Ishikawa (cell line): ENCODE measurements at regions not wholly inside any gene's neighbourhood (a gene's known extent, or its start where the extent isn't known, plus 50 kb on each side); places are given as distances from the start of the nearest gene placed in this dataset.

Source experiments
- CEBPB ChIP-seq: IDR thresholded peaks from 2 replicates; pipeline ENCODE4 v1.6.1; 2012
- CREB1 ChIP-seq: IDR thresholded peaks from 2 replicates; pipeline ENCODE4 v1.6.1; 2012; ENCODE audit warnings: low read depth
- EGR1 ChIP-seq: IDR thresholded peaks from 2 replicates; pipeline ENCODE4 v1.6.1; 2012
- EP300 ChIP-seq: IDR thresholded peaks from 2 replicates; pipeline ENCODE4 v1.6.1; 2012; ENCODE audit warnings: borderline replicate concordance
- FOXM1 ChIP-seq: IDR thresholded peaks from 2 replicates; pipeline ENCODE4 v1.6.1; 2012; ENCODE audit warnings: low read depth, borderline replicate concordance
- MAX ChIP-seq: IDR thresholded peaks from 2 replicates; pipeline ENCODE4 v1.6.1; 2012
- NFIC ChIP-seq: IDR thresholded peaks from 2 replicates; pipeline ENCODE4 v1.6.1; 2012
- RAD21 ChIP-seq: IDR thresholded peaks from 2 replicates; pipeline ENCODE4 v1.6.1; 2012; ENCODE audit warnings: low read depth
- REST ChIP-seq: IDR thresholded peaks from 2 replicates; pipeline ENCODE4 v1.6.1; 2012; ENCODE audit warnings: low read depth, mild to moderate bottlenecking
- TAF1 ChIP-seq: IDR thresholded peaks from 2 replicates; pipeline ENCODE4 v1.6.1; 2012; ENCODE audit warnings: low read depth, mild to moderate bottlenecking
- TCF12 ChIP-seq: IDR thresholded peaks from 2 replicates; pipeline ENCODE4 v1.6.1; 2012; ENCODE audit warnings: low read depth
- TEAD4 ChIP-seq: IDR thresholded peaks from 2 replicates; pipeline ENCODE4 v1.6.1; 2012
- USF1 ChIP-seq: IDR thresholded peaks from 2 replicates; pipeline ENCODE4 v1.6.1; 2012
- YY1 ChIP-seq: IDR thresholded peaks from 2 replicates; pipeline ENCODE4 v1.6.1; 2012; ENCODE audit warnings: low read depth
- ZBTB7A ChIP-seq: IDR thresholded peaks from 2 replicates; pipeline ENCODE4 v1.6.1; 2012; ENCODE audit warnings: low read depth

- TF ChIP-seq NFIC: no peak
- no peak for TF ChIP-seq TAF1
- TF ChIP-seq FOXM1: no peak
- TF ChIP-seq YY1: no peak
- no peak for TF ChIP-seq ZBTB7A
- no peak for TF ChIP-seq RAD21
- TF ChIP-seq CEBPB: no peak
- TF ChIP-seq TEAD4: no peak
- TF ChIP-seq USF1: no peak
- TF ChIP-seq EP300: no peak
- no peak for TF ChIP-seq CREB1
- no peak for TF ChIP-seq MAX
- TF ChIP-seq EGR1: no peak
- no peak for TF ChIP-seq REST
- TF ChIP-seq TCF12: no peak
These were observed 476.1 kb upstream of the MEF2C start for GRCh38 chr5:89359046-89359445.

- TF ChIP-seq TEAD4: no peak
- TF ChIP-seq EP300: no peak
- no peak for TF ChIP-seq EGR1
- TF ChIP-seq FOXM1: no peak
- no peak for TF ChIP-seq NFIC
- no peak for TF ChIP-seq RAD21
- TF ChIP-seq CREB1: no peak
- TF ChIP-seq REST: no peak
- no peak for TF ChIP-seq TAF1
- TF ChIP-seq YY1: no peak
- no peak for TF ChIP-seq USF1
- TF ChIP-seq TCF12: no peak
- TF ChIP-seq MAX: no peak
- TF ChIP-seq ZBTB7A: no peak
- TF ChIP-seq CEBPB: no peak
These were observed 471.0 kb upstream of the MEF2C start for GRCh38 chr5:89353837-89354551.

DNA sequence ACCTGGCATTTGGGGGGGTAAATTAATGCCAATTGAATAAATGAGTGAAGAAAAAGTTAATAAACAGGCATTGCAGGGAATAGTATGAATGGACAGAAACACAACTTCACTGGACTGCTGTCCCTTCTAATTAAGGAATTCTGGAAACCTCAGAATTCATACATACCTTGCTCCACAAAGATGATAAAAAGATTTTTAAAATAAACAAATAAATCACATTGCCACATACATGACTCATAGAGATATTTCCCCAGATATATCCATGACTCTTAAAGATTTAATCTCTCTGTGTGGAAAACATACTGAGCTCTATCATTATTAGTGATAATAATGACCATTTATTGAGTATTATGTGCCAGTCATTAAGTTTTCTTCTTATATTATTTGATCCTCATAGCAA lies 469.0 kb upstream of the MEF2C start:
- TF ChIP-seq REST (no peak), TCF12 (no peak), CREB1 (no peak), NFIC (no peak), TEAD4 (no peak), CEBPB (no peak), MAX (no peak), TAF1 (no peak), EP300 (no peak), FOXM1 (no peak), RAD21 (no peak), EGR1 (no peak), USF1 (no peak), YY1 (no peak)

DNA sequence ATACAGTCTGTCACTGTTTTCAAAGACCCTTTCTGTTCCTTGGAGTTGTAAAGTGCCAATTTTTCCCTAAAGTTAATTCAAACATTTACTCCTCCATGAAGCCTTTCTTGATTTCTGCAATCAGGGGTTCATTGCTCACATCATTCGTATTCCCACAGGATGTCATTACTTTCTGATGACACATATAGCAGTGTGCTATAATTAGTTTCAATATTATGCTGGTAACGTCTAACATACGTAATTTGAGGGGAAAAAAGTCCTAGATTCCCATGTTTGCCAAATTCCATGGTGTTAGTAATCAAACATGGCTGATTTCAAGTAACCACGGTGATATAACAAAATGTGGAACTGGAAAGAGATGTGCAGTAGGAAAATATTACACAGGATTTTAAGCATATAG lies 468.2 kb upstream of the MEF2C start:
- TF ChIP-seq NFIC (no peak), MAX (no peak), CEBPB (no peak), TEAD4 (no peak), RAD21 (no peak), USF1 (no peak), TCF12 (no peak), FOXM1 (no peak)
